WTC11 (cell line): ENCODE measurements at regions not wholly inside any gene's neighbourhood (a gene's known extent, or its start where the extent isn't known, plus 50 kb on each side); places are given as distances from the start of the nearest gene placed in this dataset.

Source experiments
- ATAC-seq: fragments of 200-7000 bp; cut with Tn5 transposase; 2 replicates; pipeline ENCODE4 v1.10.0; 2021; ENCODE audit warnings: mild to moderate bottlenecking, moderate library complexity
- CTCF ChIA-PET: fragments of 300-600 bp; sonication (Branson Sonifier 250); formaldehyde crosslinking; loops from one replicate; lab custom pipeline; 2021; ENCODE audit warnings: antibody characterized with exemption; lab: Charles Lee
- POLR2A ChIA-PET: fragments of 350-600 bp; sonication (Branson Sonifier 250); formaldehyde crosslinking; loops from one replicate; lab custom pipeline; 2021; ENCODE audit warnings: antibody characterized with exemption; lab: Charles Lee
- DNase-seq: peaks from one replicate; pipeline ENCODE4 v3.0.0; 2021; ENCODE audit warnings: low spot score
- H3K27ac Mint-ChIP-seq: 2 replicates; pipeline ENCODE4 v1.8.0; 2021; ENCODE audit warnings: mixed read lengths
- H3K27me3 Mint-ChIP-seq: 2 replicates; pipeline ENCODE4 v1.8.0; 2021; ENCODE audit warnings: low read depth, mild to moderate bottlenecking, moderate library complexity, mixed read lengths
- H3K36me3 Mint-ChIP-seq: 2 replicates; pipeline ENCODE4 v1.8.0; 2021; ENCODE audit warnings: mixed read lengths
- H3K4me1 Mint-ChIP-seq: 2 replicates; pipeline ENCODE4 v1.8.0; 2022; ENCODE audit warnings: mixed read lengths
- H3K4me3 Mint-ChIP-seq: 2 replicates; pipeline ENCODE4 v1.8.0; 2021; ENCODE audit warnings: mild to moderate bottlenecking, moderate library complexity, mixed read lengths
- H3K9me3 Mint-ChIP-seq: 2 replicates; pipeline ENCODE4 v1.8.0; 2021; ENCODE audit warnings: mixed read lengths
- ATF1 ChIP-seq: sonication (generic); formaldehyde crosslinking; IDR thresholded peaks from 2 replicates; pipeline ENCODE4 v1.8.1; 2023; ENCODE audit warnings: mild to moderate bottlenecking, moderate library complexity, missing genetic modification reagents
- CBFB ChIP-seq: sonication (generic); formaldehyde crosslinking; IDR thresholded peaks from 2 replicates; pipeline ENCODE4 v1.8.1; 2022; ENCODE audit warnings: mild to moderate bottlenecking, low read depth, missing genetic modification reagents
- CREB1 ChIP-seq: sonication (generic); formaldehyde crosslinking; IDR thresholded peaks from 2 replicates; pipeline ENCODE4 v1.8.0; 2023; ENCODE audit warnings: mild to moderate bottlenecking, missing genetic modification reagents
- ETV6 ChIP-seq: sonication (generic); formaldehyde crosslinking; IDR thresholded peaks from 2 replicates; pipeline ENCODE4 v1.8.1; 2022; ENCODE audit warnings: mild to moderate bottlenecking, missing genetic modification reagents
- GABPB1 ChIP-seq: sonication (generic); formaldehyde crosslinking; IDR thresholded peaks from 2 replicates; pipeline ENCODE4 v1.8.1; 2023; ENCODE audit warnings: mild to moderate bottlenecking, missing genetic modification reagents
- HMGA2 ChIP-seq: fragments of 250-450 bp; sonication (Bioruptor Pico); IDR thresholded peaks from 2 replicates; pipeline ENCODE4 v1.4.0; 2021; ENCODE audit warnings: mild to moderate bottlenecking, moderate library complexity
- JUN ChIP-seq: sonication (generic); formaldehyde crosslinking; IDR thresholded peaks from 2 replicates; pipeline ENCODE4 v1.8.0; 2023; ENCODE audit warnings: mild to moderate bottlenecking, missing genetic modification reagents
- KAT7 ChIP-seq: sonication (generic); formaldehyde crosslinking; IDR thresholded peaks from 2 replicates; pipeline ENCODE4 v1.8.1; 2023; ENCODE audit warnings: missing genetic modification reagents, mild to moderate bottlenecking, borderline replicate concordance
- NR2C2 ChIP-seq: sonication (generic); formaldehyde crosslinking; IDR thresholded peaks from 2 replicates; pipeline ENCODE4 v1.8.0; 2022; ENCODE audit warnings: mild to moderate bottlenecking, missing genetic modification reagents
- NR3C1 ChIP-seq: sonication (generic); formaldehyde crosslinking; conservative IDR thresholded peaks from 2 replicates; pipeline ENCODE4 v1.8.1; 2023; ENCODE audit warnings: low read depth, mild to moderate bottlenecking, missing genetic modification reagents
- SMAD4 ChIP-seq: sonication (generic); formaldehyde crosslinking; IDR thresholded peaks from 2 replicates; pipeline ENCODE4 v1.8.0; 2022; ENCODE audit warnings: mild to moderate bottlenecking, missing genetic modification reagents
- SOX15 ChIP-seq: fragments of 250-450 bp; sonication (Bioruptor Pico); IDR thresholded peaks from 2 replicates; pipeline ENCODE4 v1.9.0; 2021; ENCODE audit warnings: mild to moderate bottlenecking
- ZNF138 ChIP-seq: sonication (generic); formaldehyde crosslinking; conservative IDR thresholded peaks from 2 replicates; pipeline ENCODE4 v1.8.1; 2022; ENCODE audit warnings: mild to moderate bottlenecking, moderate library complexity, missing genetic modification reagents
- ZNF317 ChIP-seq: sonication (generic); formaldehyde crosslinking; IDR thresholded peaks from 2 replicates; pipeline ENCODE4 v1.8.1; 2023; ENCODE audit warnings: low read depth, mild to moderate bottlenecking, moderate library complexity, missing genetic modification reagents, borderline replicate concordance
- TF ChIP-seq, protein P1 (sequence below): sonication (generic); formaldehyde crosslinking; IDR thresholded peaks from 2 replicates; pipeline ENCODE4 v1.8.0; 2023; ENCODE audit warnings: missing genetic modification reagents, mild to moderate bottlenecking, borderline replicate concordance
- TF ChIP-seq, protein P2 (sequence below): sonication (generic); formaldehyde crosslinking; IDR thresholded peaks from 2 replicates; pipeline ENCODE4 v1.8.1; 2023; ENCODE audit warnings: mild to moderate bottlenecking, missing genetic modification reagents, moderate library complexity
- TF ChIP-seq, protein P3 (sequence below): sonication (generic); formaldehyde crosslinking; IDR thresholded peaks from 2 replicates; pipeline ENCODE4 v1.8.0; 2022; ENCODE audit warnings: mild to moderate bottlenecking, missing genetic modification reagents
- TF ChIP-seq, protein P4 (sequence below): sonication (generic); formaldehyde crosslinking; conservative IDR thresholded peaks from 2 replicates; pipeline ENCODE4 v1.8.1; 2023; ENCODE audit warnings: mild to moderate bottlenecking, low read depth, missing genetic modification reagents, moderate library complexity
- TF ChIP-seq, protein P5 (sequence below): fragments of 250-450 bp; sonication (Bioruptor Pico); IDR thresholded peaks from 2 replicates; pipeline ENCODE4 v1.9.0; 2021; ENCODE audit warnings: mild to moderate bottlenecking, borderline replicate concordance
- TF ChIP-seq, protein P6 (sequence below): sonication (generic); formaldehyde crosslinking; IDR thresholded peaks from 2 replicates; pipeline ENCODE4 v1.8.1; 2023; ENCODE audit warnings: mild to moderate bottlenecking, missing genetic modification reagents, moderate library complexity

DNA sequence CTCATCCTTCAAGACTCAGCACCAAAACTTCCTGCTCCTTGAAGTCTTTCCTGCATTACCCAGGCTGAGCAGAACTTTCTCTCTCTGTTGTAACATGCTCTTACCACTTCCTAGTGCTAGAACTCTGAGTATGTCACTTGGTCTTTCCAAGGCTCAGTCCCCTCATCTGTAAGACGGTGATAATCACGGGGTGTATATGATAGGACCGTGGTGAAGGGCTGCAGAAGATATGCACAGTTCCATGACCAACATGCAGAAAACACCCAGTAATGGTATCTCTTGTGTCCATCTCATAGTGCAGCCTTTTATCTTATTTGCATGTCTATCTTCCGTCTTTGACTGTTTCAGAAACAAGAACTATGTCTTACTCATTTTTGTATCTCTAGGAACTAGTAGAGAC, 154.5 kb downstream of the ZNF621 start:
- peaks cover 24% of the 10 kb centered on the region for H3K4me1 Mint-ChIP-seq
- CTCF ChIA-PET: no interaction called here
- no peak for ATAC-seq
- DNase-seq: no peak
- H3K27me3 Mint-ChIP-seq: no peaks in the 10 kb centered on the region
- no peak overlapping the region for H3K4me3 Mint-ChIP-seq
- H3K36me3 Mint-ChIP-seq: no peaks in the 10 kb centered on the region
- POLR2A ChIA-PET: no interaction called here
- TF ChIP-seq, protein P1, sequence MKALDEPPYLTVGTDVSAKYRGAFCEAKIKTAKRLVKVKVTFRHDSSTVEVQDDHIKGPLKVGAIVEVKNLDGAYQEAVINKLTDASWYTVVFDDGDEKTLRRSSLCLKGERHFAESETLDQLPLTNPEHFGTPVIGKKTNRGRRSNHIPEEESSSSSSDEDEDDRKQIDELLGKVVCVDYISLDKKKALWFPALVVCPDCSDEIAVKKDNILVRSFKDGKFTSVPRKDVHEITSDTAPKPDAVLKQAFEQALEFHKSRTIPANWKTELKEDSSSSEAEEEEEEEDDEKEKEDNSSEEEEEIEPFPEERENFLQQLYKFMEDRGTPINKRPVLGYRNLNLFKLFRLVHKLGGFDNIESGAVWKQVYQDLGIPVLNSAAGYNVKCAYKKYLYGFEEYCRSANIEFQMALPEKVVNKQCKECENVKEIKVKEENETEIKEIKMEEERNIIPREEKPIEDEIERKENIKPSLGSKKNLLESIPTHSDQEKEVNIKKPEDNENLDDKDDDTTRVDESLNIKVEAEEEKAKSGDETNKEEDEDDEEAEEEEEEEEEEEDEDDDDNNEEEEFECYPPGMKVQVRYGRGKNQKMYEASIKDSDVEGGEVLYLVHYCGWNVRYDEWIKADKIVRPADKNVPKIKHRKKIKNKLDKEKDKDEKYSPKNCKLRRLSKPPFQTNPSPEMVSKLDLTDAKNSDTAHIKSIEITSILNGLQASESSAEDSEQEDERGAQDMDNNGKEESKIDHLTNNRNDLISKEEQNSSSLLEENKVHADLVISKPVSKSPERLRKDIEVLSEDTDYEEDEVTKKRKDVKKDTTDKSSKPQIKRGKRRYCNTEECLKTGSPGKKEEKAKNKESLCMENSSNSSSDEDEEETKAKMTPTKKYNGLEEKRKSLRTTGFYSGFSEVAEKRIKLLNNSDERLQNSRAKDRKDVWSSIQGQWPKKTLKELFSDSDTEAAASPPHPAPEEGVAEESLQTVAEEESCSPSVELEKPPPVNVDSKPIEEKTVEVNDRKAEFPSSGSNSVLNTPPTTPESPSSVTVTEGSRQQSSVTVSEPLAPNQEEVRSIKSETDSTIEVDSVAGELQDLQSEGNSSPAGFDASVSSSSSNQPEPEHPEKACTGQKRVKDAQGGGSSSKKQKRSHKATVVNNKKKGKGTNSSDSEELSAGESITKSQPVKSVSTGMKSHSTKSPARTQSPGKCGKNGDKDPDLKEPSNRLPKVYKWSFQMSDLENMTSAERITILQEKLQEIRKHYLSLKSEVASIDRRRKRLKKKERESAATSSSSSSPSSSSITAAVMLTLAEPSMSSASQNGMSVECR: no peak
- TF ChIP-seq, protein P2, sequence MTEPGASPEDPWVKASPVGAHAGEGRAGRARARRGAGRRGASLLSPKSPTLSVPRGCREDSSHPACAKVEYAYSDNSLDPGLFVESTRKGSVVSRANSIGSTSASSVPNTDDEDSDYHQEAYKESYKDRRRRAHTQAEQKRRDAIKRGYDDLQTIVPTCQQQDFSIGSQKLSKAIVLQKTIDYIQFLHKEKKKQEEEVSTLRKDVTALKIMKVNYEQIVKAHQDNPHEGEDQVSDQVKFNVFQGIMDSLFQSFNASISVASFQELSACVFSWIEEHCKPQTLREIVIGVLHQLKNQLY (CRISPR knock-in tag): no peak
- no peak for TF ChIP-seq NR2C2 (CRISPR knock-in tag)
- TF ChIP-seq ZNF138 (CRISPR knock-in tag): no peak
- TF ChIP-seq, all 79 proteins: peak for 0
- H3K9me3 Mint-ChIP-seq: peaks cover 14% of the 10 kb centered on the region
- no peak overlapping the region for H3K27ac Mint-ChIP-seq

DNA sequence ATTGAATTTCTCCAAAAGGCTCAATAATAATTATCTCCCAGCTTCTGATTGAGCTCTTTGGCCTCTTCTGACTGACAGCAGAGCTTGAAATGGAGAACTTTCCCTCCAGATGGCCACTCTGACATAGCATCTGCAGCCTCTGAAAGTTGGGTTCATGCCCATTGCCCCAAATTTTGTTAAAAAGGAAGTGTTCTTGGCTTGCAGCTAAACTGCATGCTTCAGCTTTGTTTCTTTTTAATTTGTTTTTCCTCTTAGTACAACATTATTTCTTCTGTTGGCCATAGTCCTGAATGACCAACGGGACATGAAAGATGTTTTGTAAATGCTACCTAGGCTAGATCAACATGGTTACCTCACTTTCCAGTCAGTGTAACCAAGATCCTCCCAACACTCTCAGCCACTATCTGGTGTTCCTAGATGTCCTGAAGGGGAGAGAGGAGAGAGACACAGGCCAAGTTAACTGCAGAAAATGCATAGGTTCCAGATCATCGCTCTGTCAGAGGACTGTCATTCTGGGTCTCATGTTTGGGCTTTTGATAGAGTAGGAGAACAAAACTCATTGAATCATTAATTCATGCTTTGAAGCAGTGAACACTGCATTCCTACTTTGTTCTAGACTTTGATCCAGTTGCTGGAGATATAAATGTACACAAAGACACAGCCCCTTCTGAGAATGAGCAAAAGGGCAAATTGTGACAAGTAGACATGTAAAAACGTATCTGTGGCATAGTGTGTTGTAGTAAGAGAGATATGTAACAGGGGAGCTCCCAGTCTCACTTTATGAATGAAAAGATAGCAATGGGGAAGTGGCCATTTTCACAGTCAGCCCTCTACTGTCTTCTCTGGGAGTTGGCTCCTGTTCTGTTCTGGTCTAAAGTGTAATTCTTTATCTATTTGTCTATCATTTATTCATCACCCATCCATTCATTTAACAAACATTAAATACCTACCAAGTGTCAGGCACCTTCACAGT, 156.2 kb downstream of the ZNF621 start:
- Mint-ChIP-seq H3K36me3 (no peaks in the 10 kb centered on the region), H3K4me3 (no peak overlapping the region), H3K4me1 (peaks cover 26% of the 10 kb centered on the region), H3K9me3 (no peaks in the 10 kb centered on the region), H3K27ac (no peak overlapping the region), H3K27me3 (no peaks in the 10 kb centered on the region)
- DNase-seq: no peak
- POLR2A ChIA-PET: no interaction called here
- ATAC-seq: no peak
- CTCF ChIA-PET: no interaction called here
- TF ChIP-seq ETV6 (CRISPR knock-in tag) (no peak), CBFB (no peak), CREB1 (CRISPR knock-in tag) (no peak), GABPB1 (CRISPR knock-in tag) (no peak), ATF1 (CRISPR knock-in tag) (no peak), KAT7 (no peak), SOX15 (CRISPR knock-in tag) (no peak), SMAD4 (CRISPR knock-in tag) (no peak), HMGA2 (CRISPR knock-in tag) (no peak), JUN (CRISPR knock-in tag) (no peak), NR3C1 (CRISPR knock-in tag) (no peak), ZNF317 (CRISPR knock-in tag) (no peak)
- TF ChIP-seq, protein P3, sequence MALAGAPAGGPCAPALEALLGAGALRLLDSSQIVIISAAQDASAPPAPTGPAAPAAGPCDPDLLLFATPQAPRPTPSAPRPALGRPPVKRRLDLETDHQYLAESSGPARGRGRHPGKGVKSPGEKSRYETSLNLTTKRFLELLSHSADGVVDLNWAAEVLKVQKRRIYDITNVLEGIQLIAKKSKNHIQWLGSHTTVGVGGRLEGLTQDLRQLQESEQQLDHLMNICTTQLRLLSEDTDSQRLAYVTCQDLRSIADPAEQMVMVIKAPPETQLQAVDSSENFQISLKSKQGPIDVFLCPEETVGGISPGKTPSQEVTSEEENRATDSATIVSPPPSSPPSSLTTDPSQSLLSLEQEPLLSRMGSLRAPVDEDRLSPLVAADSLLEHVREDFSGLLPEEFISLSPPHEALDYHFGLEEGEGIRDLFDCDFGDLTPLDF: no peak
- TF ChIP-seq, protein P4, sequence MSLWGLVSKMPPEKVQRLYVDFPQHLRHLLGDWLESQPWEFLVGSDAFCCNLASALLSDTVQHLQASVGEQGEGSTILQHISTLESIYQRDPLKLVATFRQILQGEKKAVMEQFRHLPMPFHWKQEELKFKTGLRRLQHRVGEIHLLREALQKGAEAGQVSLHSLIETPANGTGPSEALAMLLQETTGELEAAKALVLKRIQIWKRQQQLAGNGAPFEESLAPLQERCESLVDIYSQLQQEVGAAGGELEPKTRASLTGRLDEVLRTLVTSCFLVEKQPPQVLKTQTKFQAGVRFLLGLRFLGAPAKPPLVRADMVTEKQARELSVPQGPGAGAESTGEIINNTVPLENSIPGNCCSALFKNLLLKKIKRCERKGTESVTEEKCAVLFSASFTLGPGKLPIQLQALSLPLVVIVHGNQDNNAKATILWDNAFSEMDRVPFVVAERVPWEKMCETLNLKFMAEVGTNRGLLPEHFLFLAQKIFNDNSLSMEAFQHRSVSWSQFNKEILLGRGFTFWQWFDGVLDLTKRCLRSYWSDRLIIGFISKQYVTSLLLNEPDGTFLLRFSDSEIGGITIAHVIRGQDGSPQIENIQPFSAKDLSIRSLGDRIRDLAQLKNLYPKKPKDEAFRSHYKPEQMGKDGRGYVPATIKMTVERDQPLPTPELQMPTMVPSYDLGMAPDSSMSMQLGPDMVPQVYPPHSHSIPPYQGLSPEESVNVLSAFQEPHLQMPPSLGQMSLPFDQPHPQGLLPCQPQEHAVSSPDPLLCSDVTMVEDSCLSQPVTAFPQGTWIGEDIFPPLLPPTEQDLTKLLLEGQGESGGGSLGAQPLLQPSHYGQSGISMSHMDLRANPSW (CRISPR knock-in tag): no peak
- TF ChIP-seq, protein P5, sequence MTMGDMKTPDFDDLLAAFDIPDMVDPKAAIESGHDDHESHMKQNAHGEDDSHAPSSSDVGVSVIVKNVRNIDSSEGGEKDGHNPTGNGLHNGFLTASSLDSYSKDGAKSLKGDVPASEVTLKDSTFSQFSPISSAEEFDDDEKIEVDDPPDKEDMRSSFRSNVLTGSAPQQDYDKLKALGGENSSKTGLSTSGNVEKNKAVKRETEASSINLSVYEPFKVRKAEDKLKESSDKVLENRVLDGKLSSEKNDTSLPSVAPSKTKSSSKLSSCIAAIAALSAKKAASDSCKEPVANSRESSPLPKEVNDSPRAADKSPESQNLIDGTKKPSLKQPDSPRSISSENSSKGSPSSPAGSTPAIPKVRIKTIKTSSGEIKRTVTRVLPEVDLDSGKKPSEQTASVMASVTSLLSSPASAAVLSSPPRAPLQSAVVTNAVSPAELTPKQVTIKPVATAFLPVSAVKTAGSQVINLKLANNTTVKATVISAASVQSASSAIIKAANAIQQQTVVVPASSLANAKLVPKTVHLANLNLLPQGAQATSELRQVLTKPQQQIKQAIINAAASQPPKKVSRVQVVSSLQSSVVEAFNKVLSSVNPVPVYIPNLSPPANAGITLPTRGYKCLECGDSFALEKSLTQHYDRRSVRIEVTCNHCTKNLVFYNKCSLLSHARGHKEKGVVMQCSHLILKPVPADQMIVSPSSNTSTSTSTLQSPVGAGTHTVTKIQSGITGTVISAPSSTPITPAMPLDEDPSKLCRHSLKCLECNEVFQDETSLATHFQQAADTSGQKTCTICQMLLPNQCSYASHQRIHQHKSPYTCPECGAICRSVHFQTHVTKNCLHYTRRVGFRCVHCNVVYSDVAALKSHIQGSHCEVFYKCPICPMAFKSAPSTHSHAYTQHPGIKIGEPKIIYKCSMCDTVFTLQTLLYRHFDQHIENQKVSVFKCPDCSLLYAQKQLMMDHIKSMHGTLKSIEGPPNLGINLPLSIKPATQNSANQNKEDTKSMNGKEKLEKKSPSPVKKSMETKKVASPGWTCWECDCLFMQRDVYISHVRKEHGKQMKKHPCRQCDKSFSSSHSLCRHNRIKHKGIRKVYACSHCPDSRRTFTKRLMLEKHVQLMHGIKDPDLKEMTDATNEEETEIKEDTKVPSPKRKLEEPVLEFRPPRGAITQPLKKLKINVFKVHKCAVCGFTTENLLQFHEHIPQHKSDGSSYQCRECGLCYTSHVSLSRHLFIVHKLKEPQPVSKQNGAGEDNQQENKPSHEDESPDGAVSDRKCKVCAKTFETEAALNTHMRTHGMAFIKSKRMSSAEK (CRISPR knock-in tag): no peak
- TF ChIP-seq, protein P6, sequence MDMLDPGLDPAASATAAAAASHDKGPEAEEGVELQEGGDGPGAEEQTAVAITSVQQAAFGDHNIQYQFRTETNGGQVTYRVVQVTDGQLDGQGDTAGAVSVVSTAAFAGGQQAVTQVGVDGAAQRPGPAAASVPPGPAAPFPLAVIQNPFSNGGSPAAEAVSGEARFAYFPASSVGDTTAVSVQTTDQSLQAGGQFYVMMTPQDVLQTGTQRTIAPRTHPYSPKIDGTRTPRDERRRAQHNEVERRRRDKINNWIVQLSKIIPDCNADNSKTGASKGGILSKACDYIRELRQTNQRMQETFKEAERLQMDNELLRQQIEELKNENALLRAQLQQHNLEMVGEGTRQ (CRISPR knock-in tag): no peak
